Trophoblast cell (in vitro differentiated cells and primary cell): ENCODE measurements at regions not wholly inside any gene's neighbourhood (a gene's known extent, or its start where the extent isn't known, plus 50 kb on each side); places are given as distances from the start of the nearest gene placed in this dataset.

Experiments
- DNase-seq, 2 donors: peaks; one replicate each; pipeline ENCODE4 v3.0.0-alpha.2; 2016
- H2AFZ ChIP-seq: 2 replicates; pipeline ENCODE4 v1.6.1; 2013; ENCODE audit warnings: low read length, moderate library complexity, mild to moderate bottlenecking; ENCODE audit not compliant: insufficient read depth, poor library complexity
- H2AK5ac ChIP-seq: 2 replicates; pipeline ENCODE4 v1.6.1; 2013; ENCODE audit warnings: mild to moderate bottlenecking, low read length
- H2BK120ac ChIP-seq: 2 replicates; pipeline ENCODE4 v1.6.1; 2013; ENCODE audit warnings: low read length, mild to moderate bottlenecking, moderate library complexity; ENCODE audit not compliant: insufficient read depth, poor library complexity
- H2BK12ac ChIP-seq: 2 replicates; pipeline ENCODE4 v1.6.1; 2013; ENCODE audit warnings: mild to moderate bottlenecking, low read length, moderate library complexity
- H2BK5ac ChIP-seq: 2 replicates; pipeline ENCODE4 v1.6.1; 2013; ENCODE audit warnings: low read length, low read depth, moderate library complexity, mild to moderate bottlenecking; ENCODE audit not compliant: poor library complexity
- H3K14ac ChIP-seq: 2 replicates; pipeline ENCODE4 v1.6.1; 2013; ENCODE audit warnings: mild to moderate bottlenecking, low read length
- H3K18ac ChIP-seq: 2 replicates; pipeline ENCODE4 v1.6.1; 2013; ENCODE audit warnings: mild to moderate bottlenecking, low read length
- H3K23ac ChIP-seq: 2 replicates; pipeline ENCODE4 v1.6.1; 2013; ENCODE audit warnings: low read length
- H3K27ac ChIP-seq: 2 replicates; pipeline ENCODE4 v1.5.1; 2013; ENCODE audit warnings: low read depth, mild to moderate bottlenecking, inconsistent platforms, low read length, moderate library complexity
- H3K27me3 ChIP-seq: 2 replicates; pipeline ENCODE4 v1.6.1; 2013; ENCODE audit warnings: inconsistent platforms, mild to moderate bottlenecking, low read length, moderate library complexity; ENCODE audit not compliant: insufficient read depth
- H3K36me3 ChIP-seq, 2 experiments: 1 replicate in 1 of 2; 2 replicates in 1 of 2; pipeline ENCODE4 v1.6.1; 2013; ENCODE audit warnings: low read length in 2 of 2, mild to moderate bottlenecking in 2 of 2, moderate library complexity in 1 of 2; ENCODE audit not compliant: insufficient read depth in 2 of 2, control insufficient read depth in 1 of 2
- H3K4ac ChIP-seq: 2 replicates; pipeline ENCODE4 v1.6.1; 2013; ENCODE audit warnings: low read depth, mild to moderate bottlenecking, low read length, moderate library complexity
- H3K4me1 ChIP-seq, 2 experiments: 1 replicate in 1 of 2; 2 replicates in 1 of 2; pipeline ENCODE4 v1.6.1; 2013; ENCODE audit warnings: low read length in 2 of 2, mild to moderate bottlenecking in 2 of 2, moderate library complexity in 1 of 2; ENCODE audit not compliant: insufficient read depth in 2 of 2, control insufficient read depth in 1 of 2
- H3K4me2 ChIP-seq: 2 replicates; pipeline ENCODE4 v1.6.1; 2013; ENCODE audit warnings: inconsistent platforms, mild to moderate bottlenecking, low read length, moderate library complexity
- H3K4me3 ChIP-seq: 2 replicates; pipeline ENCODE4 v1.5.1; 2013; ENCODE audit warnings: mild to moderate bottlenecking, low read depth, low read length, inconsistent platforms
- H3K79me1 ChIP-seq: one replicate; pipeline ENCODE4 v1.6.1; 2013; ENCODE audit warnings: low read length
- H3K79me2 ChIP-seq: 2 replicates; pipeline ENCODE4 v1.6.1; 2013; ENCODE audit warnings: low read length, mild to moderate bottlenecking; ENCODE audit not compliant: control insufficient read depth, insufficient read depth, poor library complexity
- H3K9ac ChIP-seq: 2 replicates; pipeline ENCODE4 v1.6.1; 2013; ENCODE audit warnings: mild to moderate bottlenecking, low read length
- H3K9me3 ChIP-seq: 2 replicates; pipeline ENCODE4 v1.6.1; 2013; ENCODE audit warnings: low read depth, mild to moderate bottlenecking, control low read depth, inconsistent platforms, low read length; ENCODE audit not compliant: insufficient read depth
- H4K12ac ChIP-seq: 2 replicates; pipeline ENCODE4 v1.6.1; 2013; ENCODE audit warnings: low read depth, mild to moderate bottlenecking, low read length, moderate library complexity
- H4K8ac ChIP-seq: 2 replicates; pipeline ENCODE4 v1.6.1; 2013; ENCODE audit warnings: low read depth, mild to moderate bottlenecking, low read length, moderate library complexity
- H4K91ac ChIP-seq: one replicate; pipeline ENCODE4 v1.6.1; 2013; ENCODE audit warnings: low read depth, mild to moderate bottlenecking, low read length, moderate library complexity
- WGBS: extraction: QIAGEN DNeasy Blood & Tissue Kit; methylation state at CpG from one replicate; pipeline ENCODE4 v1.1.7; 2013; ENCODE audit warnings: missing lambda C conversion rate; ENCODE audit not compliant: insufficient read length, insufficient coverage; ENCODE audit errors: extremely low coverage; 5-methylcytosine and 5-hydroxymethylcytosine counted together

DNA sequence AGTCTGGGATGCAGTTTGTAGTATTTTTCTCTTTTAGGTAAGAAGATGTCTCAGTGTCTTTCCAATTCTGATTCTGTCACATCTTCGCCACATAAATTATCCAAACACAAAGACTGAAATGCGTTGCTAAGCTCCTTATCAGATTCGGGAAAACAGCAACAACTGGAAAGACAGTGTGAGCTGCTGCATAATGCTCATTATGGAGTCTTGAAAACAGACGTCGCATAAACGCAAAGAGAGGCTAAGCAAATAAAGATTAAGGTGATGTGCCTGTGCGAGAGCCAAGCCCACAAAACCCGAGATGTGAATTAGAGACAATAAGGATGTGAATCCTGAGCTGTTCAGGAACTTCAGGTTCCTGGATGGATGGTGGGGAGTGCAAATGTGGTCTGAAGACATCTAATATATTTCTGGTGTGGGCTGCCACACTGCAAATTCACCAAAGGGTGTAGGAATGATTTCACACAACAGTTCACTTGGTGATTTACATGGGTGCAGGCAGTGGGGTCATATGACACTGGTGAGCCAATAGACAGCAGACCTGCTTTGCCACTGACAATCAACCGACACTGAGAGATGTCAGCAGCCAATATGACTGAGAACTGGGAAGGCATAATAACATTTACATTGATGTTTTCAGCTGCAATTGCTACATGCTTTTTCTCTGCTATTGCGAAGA, 195.8 kb downstream of the MTX2 start:
- Histone ChIP-seq H2BK12ac (no peak overlapping the region), H4K12ac (no peak overlapping the region), H3K23ac (no peak overlapping the region), H4K91ac (no peak overlapping the region), H3K9ac (no peak overlapping the region), H3K79me1 (no peaks in the 10 kb centered on the region), H2AK5ac (no peak overlapping the region), H3K4me2 (no peak overlapping the region), H2BK5ac (no peak overlapping the region), H3K9me3 (no peaks in the 10 kb centered on the region), H3K14ac (no peak overlapping the region), H3K18ac (no peak overlapping the region), H3K4ac (no peak overlapping the region), H3K4me1 (no peaks in the 10 kb centered on the region), H3K36me3 (no peaks in the 10 kb centered on the region), H3K27me3 (no peaks in the 10 kb centered on the region), H3K4me3 (no peak overlapping the region), H2BK120ac (no peak overlapping the region), H4K8ac (no peak overlapping the region), H2AFZ (no peak overlapping the region), H3K27ac (no peak overlapping the region), H3K79me2 (no peaks in the 10 kb centered on the region)
- DNase-seq = no peak
- WGBS = no CpG with 5 or more reads among the region's 10 CpGs

DNA sequence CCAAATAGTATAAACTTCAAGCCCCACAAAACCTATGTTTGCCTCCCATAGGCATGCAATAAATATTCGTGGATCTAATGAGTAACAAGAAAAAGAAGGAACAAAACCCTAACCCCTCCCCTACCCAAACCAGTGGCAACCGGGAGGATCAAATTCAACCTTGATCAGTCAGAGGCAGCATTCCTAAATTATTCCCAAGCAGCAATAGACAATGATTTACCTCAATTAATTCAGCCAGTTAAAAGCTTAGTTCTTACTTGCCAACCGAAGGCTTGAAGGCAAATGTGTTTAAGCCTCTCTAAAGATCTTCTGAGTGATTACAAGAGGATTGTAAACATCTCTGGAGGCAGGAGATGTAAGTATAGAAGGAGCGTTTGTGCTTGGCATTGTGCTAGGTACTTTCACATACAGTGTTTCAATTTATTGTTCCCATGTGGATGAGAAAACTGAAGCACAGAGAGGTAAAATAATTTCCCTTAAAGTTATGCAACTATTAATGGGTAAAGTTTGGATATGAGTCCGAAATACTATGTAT, 197.7 kb downstream of the MTX2 start:
- Histone ChIP-seq H4K91ac (no peak overlapping the region), H3K23ac (no peak overlapping the region), H2BK5ac (no peak overlapping the region), H3K4me2 (no peak overlapping the region), H4K12ac (no peak overlapping the region), H3K9ac (no peak overlapping the region), H3K14ac (no peak overlapping the region), H3K4me3 (no peak overlapping the region), H3K4ac (no peak overlapping the region), H3K36me3 (no peaks in the 10 kb centered on the region), H2BK12ac (no peak overlapping the region), H3K4me1 (no peaks in the 10 kb centered on the region), H3K27me3 (no peaks in the 10 kb centered on the region), H3K79me1 (no peaks in the 10 kb centered on the region), H2BK120ac (no peak overlapping the region), H3K27ac (no peak overlapping the region), H3K18ac (no peak overlapping the region), H4K8ac (no peak overlapping the region), H2AFZ (no peak overlapping the region), H3K79me2 (no peaks in the 10 kb centered on the region), H2AK5ac (no peak overlapping the region), H3K9me3 (no peaks in the 10 kb centered on the region)
- DNase-seq = no peak
- WGBS = no CpG with 5 or more reads among the region's 5 CpGs

DNA sequence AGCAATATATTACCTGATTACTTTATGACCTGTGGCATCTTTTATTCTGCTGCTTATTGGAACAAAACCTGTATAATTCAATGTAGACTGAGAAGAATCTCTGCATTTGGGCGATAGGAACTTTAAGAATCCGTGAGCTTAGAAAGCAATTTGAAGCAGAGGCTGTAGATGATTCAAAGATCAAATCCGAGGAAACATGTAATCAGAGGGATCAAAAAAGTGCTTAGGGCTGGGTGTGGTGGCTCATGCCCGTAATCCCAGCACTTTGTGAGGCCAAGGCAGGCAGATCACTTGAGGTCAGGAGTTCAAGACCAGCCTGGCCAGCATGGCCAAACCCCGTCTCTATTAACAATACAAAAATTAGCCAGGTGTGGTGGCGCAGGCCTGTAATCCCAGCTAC, 198.4 kb downstream of the MTX2 start:
- no CpG with 5 or more reads among the region's 6 CpGs for WGBS
- H3K9me3 ChIP-seq = no peaks in the 10 kb centered on the region
- DNase-seq = no peak
- H3K79me1 ChIP-seq = no peaks in the 10 kb centered on the region
- H2AFZ ChIP-seq = no peak overlapping the region
- H3K4me2 ChIP-seq = no peak overlapping the region
- H4K91ac ChIP-seq = no peak overlapping the region
- no peak overlapping the region for H4K12ac ChIP-seq
- no peak overlapping the region for H3K18ac ChIP-seq
- no peaks in the 10 kb centered on the region for H3K79me2 ChIP-seq
- no peak overlapping the region for H3K4me3 ChIP-seq
- H4K8ac ChIP-seq = no peak overlapping the region
- no peak overlapping the region for H3K27ac ChIP-seq
- no peak overlapping the region for H3K4ac ChIP-seq
- H3K23ac ChIP-seq = no peak overlapping the region
- H2AK5ac ChIP-seq = no peak overlapping the region
- no peaks in the 10 kb centered on the region for H3K36me3 ChIP-seq
- H3K9ac ChIP-seq = no peak overlapping the region
- H3K14ac ChIP-seq = no peak overlapping the region
- H2BK12ac ChIP-seq = no peak overlapping the region
- no peak overlapping the region for H2BK5ac ChIP-seq
- H3K27me3 ChIP-seq = no peaks in the 10 kb centered on the region
- H3K4me1 ChIP-seq = no peaks in the 10 kb centered on the region
- H2BK120ac ChIP-seq = no peak overlapping the region

DNA sequence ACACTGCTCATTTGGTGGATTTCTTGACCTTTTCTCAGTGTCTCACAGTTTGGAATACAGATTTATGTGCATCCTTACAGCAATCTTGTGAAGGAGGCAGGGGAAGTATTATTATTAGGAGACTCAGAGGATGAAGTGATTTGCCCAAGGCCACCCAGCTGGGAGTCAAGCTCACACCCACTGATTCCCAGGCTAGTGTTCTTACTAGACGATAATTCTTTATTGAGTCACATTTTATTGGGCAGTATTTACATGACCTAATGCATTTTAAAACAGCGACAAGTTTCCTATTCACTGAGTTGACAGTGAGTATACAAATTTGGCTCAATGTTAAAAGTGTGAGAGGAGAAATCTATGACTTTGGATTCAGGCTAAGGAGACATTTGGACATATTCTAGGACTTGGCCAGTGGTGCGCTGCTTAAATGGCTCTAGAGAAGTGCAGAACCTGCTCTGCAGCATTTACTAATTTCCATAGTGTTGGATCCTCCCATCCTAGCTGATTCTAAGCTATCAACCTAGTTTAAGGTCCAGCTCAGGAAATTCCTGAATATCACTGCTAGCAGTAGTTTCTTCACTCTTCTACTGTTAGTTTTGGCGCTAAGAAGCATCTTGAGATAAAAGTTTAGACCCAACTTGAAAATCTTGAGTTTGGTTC, 199.3 kb downstream of the MTX2 start:
- no CpG with 5 or more reads among the region's 4 CpGs for WGBS
- no peak overlapping the region for H3K27ac ChIP-seq
- H3K4ac ChIP-seq = no peak overlapping the region
- no peak overlapping the region for H4K8ac ChIP-seq
- H3K18ac ChIP-seq = no peak overlapping the region
- no peak overlapping the region for H3K4me2 ChIP-seq
- DNase-seq = no peak
- H4K12ac ChIP-seq = no peak overlapping the region
- no peak overlapping the region for H3K23ac ChIP-seq
- no peak overlapping the region for H4K91ac ChIP-seq
- no peaks in the 10 kb centered on the region for H3K79me1 ChIP-seq
- no peaks in the 10 kb centered on the region for H3K27me3 ChIP-seq
- H3K9me3 ChIP-seq = no peaks in the 10 kb centered on the region
- H2BK5ac ChIP-seq = no peak overlapping the region
- H2AFZ ChIP-seq = no peak overlapping the region
- no peak overlapping the region for H3K9ac ChIP-seq
- H3K4me1 ChIP-seq = no peaks in the 10 kb centered on the region
- no peaks in the 10 kb centered on the region for H3K79me2 ChIP-seq
- H3K36me3 ChIP-seq = no peaks in the 10 kb centered on the region
- no peak overlapping the region for H2AK5ac ChIP-seq
- no peak overlapping the region for H2BK12ac ChIP-seq
- no peak overlapping the region for H2BK120ac ChIP-seq
- H3K4me3 ChIP-seq = no peak overlapping the region
- H3K14ac ChIP-seq = no peak overlapping the region
